ENCODE measurements at regions not wholly inside any gene's neighbourhood (a gene's known extent, or its start where the extent isn't known, plus 50 kb on each side); places are given as distances from the start of the nearest gene placed in this dataset.

- 32 to 38% (median 34%) methylated on average over 3 of the region's 3 CpGs for WGBS, 4 donors
- DNase-seq, result no peak
- Histone ChIP-seq H3K4me3 (no peak overlapping the region), H3K4me1 (replicated peaks in 1 of 2) (no peaks in the 10 kb centered on the region), H3K27me3 (no peaks in the 10 kb centered on the region), H3K36me3 (replicated peaks in 1 of 2) (no peaks in the 10 kb centered on the region), H3K27ac (no peak overlapping the region), H3K9me3 (replicated peaks in 1 of 3) (no peaks in the 10 kb centered on the region)
- TF ChIP-seq POLR2A (IDR thresholded peaks at IDR 0.05), result no peak
- peak in 4 of 6 experiments; percentile 18 to 39 (median 32) for TF ChIP-seq CTCF (IDR thresholded peaks at IDR 0.05)
- intact Hi-C loops (cut with DNase I), result loop anchor here in 1 of 2 donors (10.0 kb wide), 1 partner anchor 395 kb away; no protein-coding TSS in a partner anchor
These were observed 1589.1 kb upstream of the SPRY2 start for GRCh38 chr13:81929988-81930387.

GRCh38 chr13:81927347-81927746 lies 1586.4 kb upstream of the SPRY2 start:
- Histone ChIP-seq H3K9me3 (replicated peaks in 1 of 3) (no peaks in the 10 kb centered on the region), H3K27me3 (no peaks in the 10 kb centered on the region), H3K27ac (no peak overlapping the region), H3K36me3 (replicated peaks in 1 of 2) (no peaks in the 10 kb centered on the region), H3K4me1 (replicated peaks in 1 of 2) (no peaks in the 10 kb centered on the region), H3K4me3 (no peak overlapping the region)
- no peak for DNase-seq
- TF ChIP-seq CTCF (IDR thresholded peaks at IDR 0.05) (no peak), POLR2A (IDR thresholded peaks at IDR 0.05) (no peak)
- intact Hi-C loops (cut with DNase I), result no loop called here

- WGBS, 4 donors, result 69 to 93% (median 90%) methylated on average over 2 of the region's 2 CpGs
- intact Hi-C loops (cut with DNase I), result no loop called here
These were observed 1576.9 kb upstream of the SPRY2 start for GRCh38 chr13:81917810-81918209.

GRCh38 chr13:81916461-81916860 lies 1575.5 kb upstream of the SPRY2 start:
- no peaks in the 10 kb centered on the region for H3K36me3 ChIP-seq (replicated peaks in 1 of 2)
- TF ChIP-seq POLR2A (IDR thresholded peaks at IDR 0.05) (no peak), CTCF (IDR thresholded peaks at IDR 0.05) (no peak)
- no peaks in the 10 kb centered on the region for H3K4me1 ChIP-seq (replicated peaks in 1 of 2)
- no peak for DNase-seq
- H3K4me3 ChIP-seq, result no peak overlapping the region
- H3K9me3 ChIP-seq (replicated peaks in 1 of 3), result no peaks in the 10 kb centered on the region
- H3K27me3 ChIP-seq, result no peaks in the 10 kb centered on the region
- intact Hi-C loops (cut with DNase I), result no loop called here
- H3K27ac ChIP-seq, result no peak overlapping the region

More at GRCh38 chr13:81917810-81918209, 1576.9 kb upstream of the SPRY2 start:
- no peaks in the 10 kb centered on the region for H3K36me3 ChIP-seq (replicated peaks in 1 of 2)
- TF ChIP-seq CTCF (IDR thresholded peaks at IDR 0.05) (no peak), POLR2A (IDR thresholded peaks at IDR 0.05) (no peak)
- no peak for DNase-seq
- H3K4me3 ChIP-seq, result no peak overlapping the region
- no peak overlapping the region for H3K27ac ChIP-seq
- no peaks in the 10 kb centered on the region for H3K9me3 ChIP-seq (replicated peaks in 1 of 3)
- H3K27me3 ChIP-seq, result no peaks in the 10 kb centered on the region
- H3K4me1 ChIP-seq (replicated peaks in 1 of 2), result no peaks in the 10 kb centered on the region
